Mammary epithelial cell (primary cell): ENCODE measurements at regions not wholly inside any gene's neighbourhood (a gene's known extent, or its start where the extent isn't known, plus 50 kb on each side); places are given as distances from the start of the nearest gene placed in this dataset.

Experiments
- EZH2 ChIP-seq: IDR thresholded peaks from 2 replicates; pipeline ENCODE4 v1.6.1; 2012; ENCODE audit warnings: low read length, inconsistent platforms, borderline replicate concordance
- TF ChIP-seq, protein P1 (sequence below), 2 donors: IDR thresholded peaks in 1 of 2; conservative IDR thresholded peaks in 1 of 2; 2 replicates each; pipeline ENCODE4 v1.5.1; 2011 to 2012; ENCODE audit warnings: inconsistent platforms in 2 of 2, low read length in 2 of 2, mild to moderate bottlenecking in 2 of 2, control low read depth in 1 of 2, low read depth in 1 of 2; ENCODE audit not compliant: insufficient read depth in 1 of 2; ENCODE audit errors: extremely low read depth in 1 of 2

DNA sequence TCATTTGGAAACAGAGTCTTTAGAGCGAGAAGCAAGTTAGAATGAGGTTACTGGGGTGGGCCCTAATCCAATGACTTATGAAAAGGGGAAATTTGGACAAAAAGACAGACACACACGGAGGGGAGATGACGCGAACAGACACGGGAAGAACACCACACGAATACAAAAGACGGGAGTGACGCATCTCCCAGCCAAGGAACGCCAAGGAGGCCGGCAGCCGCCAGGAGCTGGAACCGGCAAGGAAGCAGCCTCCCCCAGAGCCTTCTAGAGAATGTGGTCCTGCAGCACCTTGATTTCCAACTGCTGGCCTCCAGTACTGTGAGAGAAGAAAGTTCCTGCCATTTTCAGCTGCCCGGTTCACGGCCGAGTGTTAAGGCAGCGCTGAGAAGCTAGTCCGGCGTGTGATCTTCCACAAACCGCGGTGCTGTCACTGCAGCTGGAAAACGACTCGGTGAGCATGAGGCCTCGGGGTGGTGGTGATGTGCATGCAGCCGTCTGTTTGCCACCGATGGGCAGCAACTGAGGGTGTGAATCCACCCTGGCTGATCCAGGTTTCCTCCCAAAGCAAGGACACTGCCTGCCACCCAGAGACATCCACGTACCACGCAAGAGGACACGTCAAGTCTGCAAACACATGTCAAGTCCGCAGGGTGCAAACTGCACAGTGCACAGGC is 124.5 kb downstream of the NCOR2 start:
- TF ChIP-seq, protein P1, sequence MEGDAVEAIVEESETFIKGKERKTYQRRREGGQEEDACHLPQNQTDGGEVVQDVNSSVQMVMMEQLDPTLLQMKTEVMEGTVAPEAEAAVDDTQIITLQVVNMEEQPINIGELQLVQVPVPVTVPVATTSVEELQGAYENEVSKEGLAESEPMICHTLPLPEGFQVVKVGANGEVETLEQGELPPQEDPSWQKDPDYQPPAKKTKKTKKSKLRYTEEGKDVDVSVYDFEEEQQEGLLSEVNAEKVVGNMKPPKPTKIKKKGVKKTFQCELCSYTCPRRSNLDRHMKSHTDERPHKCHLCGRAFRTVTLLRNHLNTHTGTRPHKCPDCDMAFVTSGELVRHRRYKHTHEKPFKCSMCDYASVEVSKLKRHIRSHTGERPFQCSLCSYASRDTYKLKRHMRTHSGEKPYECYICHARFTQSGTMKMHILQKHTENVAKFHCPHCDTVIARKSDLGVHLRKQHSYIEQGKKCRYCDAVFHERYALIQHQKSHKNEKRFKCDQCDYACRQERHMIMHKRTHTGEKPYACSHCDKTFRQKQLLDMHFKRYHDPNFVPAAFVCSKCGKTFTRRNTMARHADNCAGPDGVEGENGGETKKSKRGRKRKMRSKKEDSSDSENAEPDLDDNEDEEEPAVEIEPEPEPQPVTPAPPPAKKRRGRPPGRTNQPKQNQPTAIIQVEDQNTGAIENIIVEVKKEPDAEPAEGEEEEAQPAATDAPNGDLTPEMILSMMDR (conservative IDR thresholded peaks at IDR 0.05 in 1 of 2, IDR thresholded peaks at IDR 0.05 in 1 of 2; ENCODE audit: extremely low read depth in 1 of 2, insufficient read depth in 1 of 2, low read depth in 1 of 2, low read length in 2 of 2), result no peak
- no peak for TF ChIP-seq EZH2
